AG10803 (cell line): ENCODE measurements at regions not wholly inside any gene's neighbourhood (a gene's known extent, or its start where the extent isn't known, plus 50 kb on each side); places are given as distances from the start of the nearest gene placed in this dataset.

Source experiments
- DNase-seq: peaks from one replicate; pipeline ENCODE4 v3.0.0; 2010; ENCODE audit warnings: low read depth
- H3K4me3 ChIP-seq: 2 replicates; pipeline ENCODE4 v1.5.1; 2011; ENCODE audit warnings: mild to moderate bottlenecking, low read length, control low read depth
- CTCF ChIP-seq: conservative IDR thresholded peaks from 2 replicates; pipeline ENCODE4 v1.5.1; 2011; ENCODE audit warnings: mild to moderate bottlenecking, low read length, control low read depth, inconsistent platforms

GRCh38 chr12:69027411-69027881 is 94.5 kb upstream of the CPM start:
- H3K4me3 ChIP-seq: no peak overlapping the region
- TF ChIP-seq CTCF: no peak
- DNase-seq: peak; percentile 33

GRCh38 chr12:69028941-69029729 is 96.2 kb upstream of the CPM start:
- DNase-seq: peak; percentile 23
- no peak for TF ChIP-seq CTCF
- no peak overlapping the region for H3K4me3 ChIP-seq

- no peak for TF ChIP-seq CTCF
- no peak overlapping the region for H3K4me3 ChIP-seq
- DNase-seq: no peak
Observed at GRCh38 chr12:69030321-69030720, 97.3 kb upstream of the CPM start.

- DNase-seq: no peak
- TF ChIP-seq CTCF: no peak
- H3K4me3 ChIP-seq: no peak overlapping the region
Observed at GRCh38 chr12:69036533-69036932, 103.6 kb upstream of the CPM start.

- TF ChIP-seq CTCF: no peak
- H3K4me3 ChIP-seq: no peak overlapping the region
- DNase-seq: no peak
Observed at GRCh38 chr12:69036999-69037398, 104.0 kb upstream of the CPM start.

- H3K4me3 ChIP-seq: no peak overlapping the region
- DNase-seq: peak; percentile 42
- TF ChIP-seq CTCF: no peak
Observed at GRCh38 chr12:69039911-69040310, 106.9 kb upstream of the CPM start.

GRCh38 chr12:69042557-69042956 is 109.6 kb upstream of the CPM start:
- DNase-seq: no peak
- H3K4me3 ChIP-seq: no peak overlapping the region
- no peak for TF ChIP-seq CTCF
